ENCODE measurements at regions not wholly inside any gene's neighbourhood (a gene's known extent, or its start where the extent isn't known, plus 50 kb on each side); places are given as distances from the start of the nearest gene placed in this dataset.

DNA sequence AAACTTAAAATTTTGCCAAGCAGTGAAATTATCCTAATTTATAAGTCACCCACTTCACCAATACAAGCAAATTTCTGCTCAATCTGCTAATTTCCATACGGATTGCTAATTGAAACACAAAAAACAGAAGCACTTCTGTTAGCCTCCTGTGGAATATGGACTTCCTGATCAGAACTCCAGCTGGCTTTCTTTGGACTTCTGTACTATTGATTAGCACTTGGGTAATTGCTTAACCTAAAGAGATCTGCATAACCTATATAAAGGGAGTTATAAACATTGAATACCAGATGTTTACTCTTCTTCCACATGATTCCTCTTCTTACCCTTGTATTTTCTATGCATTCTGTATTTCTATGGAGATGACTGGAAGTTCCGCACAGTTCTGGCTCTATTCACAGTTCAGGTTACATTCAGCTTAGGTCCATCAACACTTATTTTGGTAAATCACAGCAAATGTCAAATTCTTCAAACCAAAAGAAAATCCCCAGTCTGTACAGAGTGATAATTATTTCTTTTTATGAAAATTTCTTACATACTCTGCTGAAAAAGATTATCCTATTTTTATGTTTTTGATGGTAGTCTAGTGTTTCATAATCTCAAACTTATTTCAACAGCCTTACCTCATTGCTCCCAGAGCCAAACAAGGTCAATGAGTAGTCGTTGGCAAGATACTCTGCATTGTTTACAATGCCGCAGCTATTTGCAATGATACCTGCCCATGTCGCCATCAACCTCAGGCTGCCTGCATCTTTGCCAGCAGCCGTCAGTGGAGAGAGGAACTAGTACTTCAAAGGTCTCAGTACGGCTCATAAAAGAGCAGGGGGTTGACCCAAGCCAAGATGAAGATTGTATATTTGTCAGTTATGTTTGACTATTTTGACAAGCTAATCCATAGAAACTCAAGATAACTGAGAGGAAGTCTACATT lies 225.6 kb downstream of the AHR start:
- TF ChIP-seq, protein P1, sequence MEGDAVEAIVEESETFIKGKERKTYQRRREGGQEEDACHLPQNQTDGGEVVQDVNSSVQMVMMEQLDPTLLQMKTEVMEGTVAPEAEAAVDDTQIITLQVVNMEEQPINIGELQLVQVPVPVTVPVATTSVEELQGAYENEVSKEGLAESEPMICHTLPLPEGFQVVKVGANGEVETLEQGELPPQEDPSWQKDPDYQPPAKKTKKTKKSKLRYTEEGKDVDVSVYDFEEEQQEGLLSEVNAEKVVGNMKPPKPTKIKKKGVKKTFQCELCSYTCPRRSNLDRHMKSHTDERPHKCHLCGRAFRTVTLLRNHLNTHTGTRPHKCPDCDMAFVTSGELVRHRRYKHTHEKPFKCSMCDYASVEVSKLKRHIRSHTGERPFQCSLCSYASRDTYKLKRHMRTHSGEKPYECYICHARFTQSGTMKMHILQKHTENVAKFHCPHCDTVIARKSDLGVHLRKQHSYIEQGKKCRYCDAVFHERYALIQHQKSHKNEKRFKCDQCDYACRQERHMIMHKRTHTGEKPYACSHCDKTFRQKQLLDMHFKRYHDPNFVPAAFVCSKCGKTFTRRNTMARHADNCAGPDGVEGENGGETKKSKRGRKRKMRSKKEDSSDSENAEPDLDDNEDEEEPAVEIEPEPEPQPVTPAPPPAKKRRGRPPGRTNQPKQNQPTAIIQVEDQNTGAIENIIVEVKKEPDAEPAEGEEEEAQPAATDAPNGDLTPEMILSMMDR (IDR thresholded peaks at IDR 0.05; ENCODE audit: low read depth, low read length, poor library complexity, severe bottlenecking): no peak
- TF ChIP-seq EZH2phosphoT487 (IDR thresholded peaks at IDR 0.05; ENCODE audit: borderline replicate concordance, low read length): no peak

Data from DOHH2 (cell line).